Smooth muscle cell (in vitro differentiated cells): ENCODE measurements at regions not wholly inside any gene's neighbourhood (a gene's known extent, or its start where the extent isn't known, plus 50 kb on each side); places are given as distances from the start of the nearest gene placed in this dataset.

Experiments used
- DNase-seq: peaks from one replicate; lab custom pipeline; 2025; ENCODE audit not compliant: unreplicated experiment; lab: John Stamatoyannopoulos, UW
- H2AFZ ChIP-seq: fragments of 200-600 bp; sonication (generic); 2 replicates; pipeline ENCODE4 v1.6.0; 2016; ENCODE audit warnings: antibody characterized with exemption, low read depth, mild to moderate bottlenecking
- H3F3A ChIP-seq: fragments of 200-600 bp; sonication (generic); 2 replicates; pipeline ENCODE4 v1.6.0; 2017; ENCODE audit warnings: antibody characterized with exemption, low read depth
- H3K27ac ChIP-seq: fragments of 200-600 bp; sonication (generic); 2 replicates; pipeline ENCODE4 v1.5.1; 2016; ENCODE audit warnings: low read depth, mild to moderate bottlenecking
- H3K27me3 ChIP-seq: fragments of 200-600 bp; sonication (generic); 2 replicates; pipeline ENCODE4 v1.6.1; 2016; ENCODE audit warnings: low read depth, mild to moderate bottlenecking
- H3K36me3 ChIP-seq: fragments of 200-600 bp; sonication (generic); 2 replicates; pipeline ENCODE4 v1.5.1; 2016; ENCODE audit warnings: low read depth
- H3K4me1 ChIP-seq: fragments of 200-600 bp; sonication (generic); 2 replicates; pipeline ENCODE4 v1.5.1; 2016; ENCODE audit warnings: low read depth
- H3K4me2 ChIP-seq: fragments of 200-600 bp; sonication (generic); 2 replicates; pipeline ENCODE4 v1.6.0; 2016; ENCODE audit warnings: mild to moderate bottlenecking
- H3K4me3 ChIP-seq: fragments of 200-600 bp; sonication (generic); 2 replicates; pipeline ENCODE4 v1.5.1; 2016; ENCODE audit warnings: mild to moderate bottlenecking
- H3K79me2 ChIP-seq: fragments of 200-600 bp; sonication (generic); 2 replicates; pipeline ENCODE4 v1.6.0; 2016; ENCODE audit warnings: low read depth, mild to moderate bottlenecking
- H3K9ac ChIP-seq: fragments of 200-600 bp; sonication (generic); 2 replicates; pipeline ENCODE4 v1.6.0; 2016; ENCODE audit warnings: low read depth
- H3K9me3 ChIP-seq: fragments of 200-600 bp; sonication (generic); replicated peaks from 2 replicates; pipeline ENCODE4 v1.5.1; 2016; ENCODE audit warnings: low read depth
- H4K20me1 ChIP-seq: fragments of 200-600 bp; sonication (generic); 2 replicates; pipeline ENCODE4 v1.6.0; 2016; ENCODE audit warnings: low read depth
- CTCF ChIP-seq: fragments of 200-600 bp; sonication (generic); IDR thresholded peaks from 2 replicates; pipeline ENCODE4 v1.5.1; 2017; ENCODE audit warnings: borderline replicate concordance, mild to moderate bottlenecking, antibody characterized with exemption; ENCODE audit not compliant: insufficient read depth, poor library complexity, severe bottlenecking
- WGBS: methylation state at CpG from one replicate; pipeline ENCODE4 v1.1.7; 2016; ENCODE audit warnings: low lambda C conversion rate; 5-methylcytosine and 5-hydroxymethylcytosine counted together

- Histone ChIP-seq H3K27ac (no peak overlapping the region), H3K4me2 (no peak overlapping the region)
These were observed 678.7 kb upstream of the TMEM132C start for GRCh38 chr12:127588249-127588648.

GRCh38 chr12:127589541-127589940 is 677.4 kb upstream of the TMEM132C start:
- 67% methylated on average over 1 of the region's 1 CpG for WGBS
- Histone ChIP-seq H3K4me3 (no peak overlapping the region), H3K27me3 (no peaks in the 10 kb centered on the region), H3K9me3 (no peaks in the 10 kb centered on the region), H3K4me1 (peaks cover 6% of the 10 kb centered on the region), H3K36me3 (no peaks in the 10 kb centered on the region), H3K27ac (no peak overlapping the region), H2AFZ (no peak overlapping the region), H3F3A (no peaks in the 10 kb centered on the region), H3K79me2 (no peaks in the 10 kb centered on the region), H4K20me1 (no peaks in the 10 kb centered on the region), H3K4me2 (no peak overlapping the region), H3K9ac (no peak overlapping the region)
- no peak for DNase-seq
- TF ChIP-seq CTCF: no peak

More at GRCh38 chr12:127588249-127588648, 678.7 kb upstream of the TMEM132C start:
- TF ChIP-seq CTCF: no peak
- WGBS: 76% methylated on average over 7 of the region's 7 CpGs
- Histone ChIP-seq H3K9me3 (no peaks in the 10 kb centered on the region), H4K20me1 (no peaks in the 10 kb centered on the region), H3K4me1 (no peaks in the 10 kb centered on the region), H2AFZ (no peak overlapping the region), H3K9ac (no peak overlapping the region), H3K36me3 (no peaks in the 10 kb centered on the region), H3K79me2 (no peaks in the 10 kb centered on the region), H3K4me3 (no peak overlapping the region), H3F3A (no peaks in the 10 kb centered on the region), H3K27me3 (no peaks in the 10 kb centered on the region)
- no peak for DNase-seq

- Histone ChIP-seq H2AFZ (no peak overlapping the region), H3K36me3 (no peaks in the 10 kb centered on the region), H3K4me2 (no peak overlapping the region), H3K27me3 (no peaks in the 10 kb centered on the region), H4K20me1 (no peaks in the 10 kb centered on the region), H3K4me3 (no peak overlapping the region), H3K27ac (no peak overlapping the region), H3K4me1 (peaks cover 10% of the 10 kb centered on the region), H3F3A (no peaks in the 10 kb centered on the region), H3K79me2 (no peaks in the 10 kb centered on the region), H3K9ac (no peak overlapping the region), H3K9me3 (no peaks in the 10 kb centered on the region)
- 95% methylated on average over 4 of the region's 4 CpGs for WGBS
- no peak for TF ChIP-seq CTCF
- DNase-seq: no peak
These were observed 676.1 kb upstream of the TMEM132C start for GRCh38 chr12:127590868-127591267.

- DNase-seq: no peak
- Histone ChIP-seq H3K9me3 (no peaks in the 10 kb centered on the region), H3K79me2 (no peaks in the 10 kb centered on the region), H2AFZ (no peak overlapping the region), H3F3A (no peaks in the 10 kb centered on the region), H3K4me3 (no peak overlapping the region), H4K20me1 (no peaks in the 10 kb centered on the region), H3K36me3 (no peaks in the 10 kb centered on the region), H3K9ac (no peak overlapping the region), H3K4me1 (peaks cover 10% of the 10 kb centered on the region), H3K27ac (no peak overlapping the region), H3K4me2 (no peak overlapping the region), H3K27me3 (no peaks in the 10 kb centered on the region)
- WGBS: 71% methylated on average over 5 of the region's 5 CpGs
- TF ChIP-seq CTCF: no peak
These were observed 674.7 kb upstream of the TMEM132C start for GRCh38 chr12:127592245-127592644.
